ENCODE measurements at regions not wholly inside any gene's neighbourhood (a gene's known extent, or its start where the extent isn't known, plus 50 kb on each side); places are given as distances from the start of the nearest gene placed in this dataset.

- Mint-ChIP-seq H3K4me1 (no peaks in the 10 kb centered on the region), H3K27me3 (no peaks in the 10 kb centered on the region), H3K9me3 (peaks cover 22% of the 10 kb centered on the region), H3K36me3 (ENCODE audit: low read depth) (no peaks in the 10 kb centered on the region), H3K27ac (no peak overlapping the region), H3K4me3 (no peak overlapping the region)
- ATAC-seq (no peak), DNase-seq (no peak)
Observed at GRCh38 chr10:107423903-107424302, 259.4 kb upstream of the SORCS1 start.

- Mint-ChIP-seq H3K27me3 (no peaks in the 10 kb centered on the region), H3K27ac (no peak overlapping the region), H3K36me3 (ENCODE audit: low read depth) (no peaks in the 10 kb centered on the region), H3K4me3 (no peak overlapping the region), H3K9me3 (peaks cover 22% of the 10 kb centered on the region), H3K4me1 (no peaks in the 10 kb centered on the region)
- DNase-seq: no peak
- no peak for ATAC-seq
Observed at GRCh38 chr10:107422681-107423080, 258.2 kb upstream of the SORCS1 start.

- no peaks in the 10 kb centered on the region for H3K4me1 Mint-ChIP-seq
- H3K4me3 Mint-ChIP-seq: no peak overlapping the region
- no peaks in the 10 kb centered on the region for H3K27me3 Mint-ChIP-seq
- DNase-seq (no peak), ATAC-seq (no peak)
- H3K36me3 Mint-ChIP-seq (ENCODE audit: low read depth): no peaks in the 10 kb centered on the region
- H3K27ac Mint-ChIP-seq: no peak overlapping the region
- H3K9me3 Mint-ChIP-seq: peaks cover 11% of the 10 kb centered on the region
Observed at GRCh38 chr10:107420196-107420595, 255.7 kb upstream of the SORCS1 start.

GRCh38 chr10:107418085-107418806, 253.7 kb upstream of the SORCS1 start:
- H3K36me3 Mint-ChIP-seq (ENCODE audit: low read depth): no peaks in the 10 kb centered on the region
- no peak overlapping the region for H3K27ac Mint-ChIP-seq
- peaks cover 9% of the 10 kb centered on the region for H3K9me3 Mint-ChIP-seq
- no peaks in the 10 kb centered on the region for H3K4me1 Mint-ChIP-seq
- ATAC-seq (no peak), DNase-seq (no peak)
- H3K27me3 Mint-ChIP-seq: no peaks in the 10 kb centered on the region
- no peak overlapping the region for H3K4me3 Mint-ChIP-seq

- H3K4me1 Mint-ChIP-seq: no peaks in the 10 kb centered on the region
- H3K27ac Mint-ChIP-seq: no peak overlapping the region
Observed at GRCh38 chr10:107417446-107417845, 252.9 kb upstream of the SORCS1 start.

GRCh38 chr10:107415446-107415845, 250.9 kb upstream of the SORCS1 start:
- Mint-ChIP-seq H3K4me1 (no peaks in the 10 kb centered on the region), H3K36me3 (ENCODE audit: low read depth) (no peaks in the 10 kb centered on the region), H3K4me3 (no peak overlapping the region), H3K27ac (no peak overlapping the region), H3K27me3 (no peaks in the 10 kb centered on the region), H3K9me3 (peaks cover under 1% of the 10 kb centered on the region)
- DNase-seq (no peak), ATAC-seq (no peak)

More at GRCh38 chr10:107417446-107417845, 252.9 kb upstream of the SORCS1 start:
- no peak for ATAC-seq
- Mint-ChIP-seq H3K4me3 (no peak overlapping the region), H3K36me3 (ENCODE audit: low read depth) (no peaks in the 10 kb centered on the region), H3K9me3 (peaks cover 9% of the 10 kb centered on the region), H3K27me3 (no peaks in the 10 kb centered on the region)
- DNase-seq: no peak

- no peak for ATAC-seq
- DNase-seq: no peak
- Mint-ChIP-seq H3K9me3 (peaks cover 7% of the 10 kb centered on the region), H3K27ac (no peak overlapping the region), H3K36me3 (ENCODE audit: low read depth) (no peaks in the 10 kb centered on the region), H3K27me3 (no peaks in the 10 kb centered on the region), H3K4me1 (no peaks in the 10 kb centered on the region), H3K4me3 (no peak overlapping the region)
Observed at GRCh38 chr10:107413971-107414370, 249.5 kb upstream of the SORCS1 start.

- Mint-ChIP-seq H3K36me3 (ENCODE audit: low read depth) (no peaks in the 10 kb centered on the region), H3K4me1 (no peaks in the 10 kb centered on the region), H3K27me3 (no peaks in the 10 kb centered on the region), H3K9me3 (peaks cover 7% of the 10 kb centered on the region), H3K4me3 (no peak overlapping the region), H3K27ac (no peak overlapping the region)
- no peak for ATAC-seq
- no peak for DNase-seq
Observed at GRCh38 chr10:107409522-107409921, 245.0 kb upstream of the SORCS1 start.

GRCh38 chr10:107398115-107398514, 233.6 kb upstream of the SORCS1 start:
- Mint-ChIP-seq H3K4me3 (no peak overlapping the region), H3K27me3 (no peaks in the 10 kb centered on the region), H3K36me3 (ENCODE audit: low read depth) (no peaks in the 10 kb centered on the region), H3K9me3 (peaks cover 8% of the 10 kb centered on the region), H3K4me1 (no peaks in the 10 kb centered on the region), H3K27ac (no peak overlapping the region)
- ATAC-seq: no peak
- DNase-seq: no peak

GRCh38 chr10:107391901-107392300, 227.4 kb upstream of the SORCS1 start:
- Mint-ChIP-seq H3K27me3 (no peaks in the 10 kb centered on the region), H3K27ac (no peak overlapping the region), H3K9me3 (peaks cover 6% of the 10 kb centered on the region), H3K4me3 (no peak overlapping the region), H3K36me3 (ENCODE audit: low read depth) (no peaks in the 10 kb centered on the region), H3K4me1 (no peaks in the 10 kb centered on the region)
- ATAC-seq (no peak), DNase-seq (no peak)

- Mint-ChIP-seq H3K4me1 (no peaks in the 10 kb centered on the region), H3K4me3 (no peak overlapping the region), H3K36me3 (ENCODE audit: low read depth) (no peaks in the 10 kb centered on the region), H3K27me3 (no peaks in the 10 kb centered on the region), H3K27ac (no peak overlapping the region), H3K9me3 (peaks cover 3% of the 10 kb centered on the region)
- DNase-seq (no peak), ATAC-seq (no peak)
Observed at GRCh38 chr10:107390563-107390962, 226.1 kb upstream of the SORCS1 start.

- Mint-ChIP-seq H3K4me1 (no peaks in the 10 kb centered on the region), H3K4me3 (no peak overlapping the region), H3K27ac (no peak overlapping the region), H3K27me3 (no peaks in the 10 kb centered on the region), H3K9me3 (peaks cover 5% of the 10 kb centered on the region), H3K36me3 (ENCODE audit: low read depth) (no peaks in the 10 kb centered on the region)
- ATAC-seq (no peak), DNase-seq (no peak)
Observed at GRCh38 chr10:107383357-107383756, 218.9 kb upstream of the SORCS1 start.

- Mint-ChIP-seq H3K27ac (no peak overlapping the region), H3K4me1 (no peaks in the 10 kb centered on the region), H3K4me3 (no peak overlapping the region), H3K27me3 (no peaks in the 10 kb centered on the region), H3K36me3 (ENCODE audit: low read depth) (no peaks in the 10 kb centered on the region), H3K9me3 (peaks cover 15% of the 10 kb centered on the region)
- no peak for DNase-seq
- ATAC-seq: no peak
Observed at GRCh38 chr10:107379601-107380000, 215.1 kb upstream of the SORCS1 start.

GRCh38 chr10:107371801-107372200, 207.3 kb upstream of the SORCS1 start:
- no peaks in the 10 kb centered on the region for H3K36me3 Mint-ChIP-seq (ENCODE audit: low read depth)
- no peak overlapping the region for H3K4me3 Mint-ChIP-seq
- no peaks in the 10 kb centered on the region for H3K4me1 Mint-ChIP-seq
- ATAC-seq (no peak), DNase-seq (no peak)
- no peak overlapping the region for H3K27ac Mint-ChIP-seq
- no peaks in the 10 kb centered on the region for H3K27me3 Mint-ChIP-seq
- H3K9me3 Mint-ChIP-seq: peaks cover 6% of the 10 kb centered on the region

- H3K4me3 Mint-ChIP-seq: no peak overlapping the region
- ATAC-seq: no peak
- H3K27ac Mint-ChIP-seq: no peak overlapping the region
- H3K36me3 Mint-ChIP-seq (ENCODE audit: low read depth): no peaks in the 10 kb centered on the region
- no peaks in the 10 kb centered on the region for H3K4me1 Mint-ChIP-seq
- no peaks in the 10 kb centered on the region for H3K9me3 Mint-ChIP-seq
- H3K27me3 Mint-ChIP-seq: no peaks in the 10 kb centered on the region
- DNase-seq: no peak
Observed at GRCh38 chr10:107364872-107365271, 200.4 kb upstream of the SORCS1 start.

- no peak for DNase-seq
- Mint-ChIP-seq H3K4me3 (no peak overlapping the region), H3K4me1 (no peaks in the 10 kb centered on the region), H3K27me3 (no peaks in the 10 kb centered on the region), H3K9me3 (no peaks in the 10 kb centered on the region), H3K27ac (no peak overlapping the region), H3K36me3 (ENCODE audit: low read depth) (no peaks in the 10 kb centered on the region)
- no peak for ATAC-seq
Observed at GRCh38 chr10:107362306-107362705, 197.8 kb upstream of the SORCS1 start.

Data from activated naive CD8-positive, alpha-beta T cell treated with anti-CD3 and anti-CD28 coated beads, Interleukin-2, amount 50 U/mL, for 24 hours (primary cell).